Nephron (organoid): ENCODE measurements at regions not wholly inside any gene's neighbourhood (a gene's known extent, or its start where the extent isn't known, plus 50 kb on each side); places are given as distances from the start of the nearest gene placed in this dataset.

Experiments
- H3K27ac Mint-ChIP-seq, 3 experiments: 2 replicates each; pipeline ENCODE4 v1.8.0; 2020; ENCODE audit warnings: mixed read lengths in 3 of 3, mild to moderate bottlenecking in 2 of 3, moderate library complexity in 1 of 3
- H3K27me3 Mint-ChIP-seq: 2 replicates; pipeline ENCODE4 v1.8.0; 2021; ENCODE audit warnings: low read depth, mild to moderate bottlenecking, moderate library complexity, mixed read lengths
- H3K36me3 Mint-ChIP-seq: 2 replicates; pipeline ENCODE4 v1.8.0; 2020; ENCODE audit warnings: low read depth, mixed read lengths
- H3K4me1 Mint-ChIP-seq: 2 replicates; pipeline ENCODE4 v1.8.0; 2020; ENCODE audit warnings: mixed read lengths
- H3K4me3 Mint-ChIP-seq, 3 experiments: 2 replicates each; pipeline ENCODE4 v1.8.0; 2020; ENCODE audit warnings: mild to moderate bottlenecking in 3 of 3, mixed read lengths in 3 of 3, moderate library complexity in 2 of 3
- H3K9me3 Mint-ChIP-seq: 2 replicates; pipeline ENCODE4 v1.8.0; 2020; ENCODE audit warnings: mixed read lengths
- TF ChIP-seq, protein P1 (sequence below), 3 experiments: fragments of 200-600 bp; sonication (generic); IDR thresholded peaks; one replicate each; pipeline ENCODE4 v1.5.0; 2021; ENCODE audit warnings: antibody characterized with exemption in 3 of 3; ENCODE audit not compliant: unreplicated experiment in 3 of 3

- Mint-ChIP-seq H3K9me3 (no peaks in the 10 kb centered on the region), H3K27ac (no peak overlapping the region), H3K27me3 (peaks cover 3% of the 10 kb centered on the region), H3K4me1 (no peaks in the 10 kb centered on the region), H3K4me3 (no peak overlapping the region), H3K36me3 (no peaks in the 10 kb centered on the region)
- TF ChIP-seq, protein P1, sequence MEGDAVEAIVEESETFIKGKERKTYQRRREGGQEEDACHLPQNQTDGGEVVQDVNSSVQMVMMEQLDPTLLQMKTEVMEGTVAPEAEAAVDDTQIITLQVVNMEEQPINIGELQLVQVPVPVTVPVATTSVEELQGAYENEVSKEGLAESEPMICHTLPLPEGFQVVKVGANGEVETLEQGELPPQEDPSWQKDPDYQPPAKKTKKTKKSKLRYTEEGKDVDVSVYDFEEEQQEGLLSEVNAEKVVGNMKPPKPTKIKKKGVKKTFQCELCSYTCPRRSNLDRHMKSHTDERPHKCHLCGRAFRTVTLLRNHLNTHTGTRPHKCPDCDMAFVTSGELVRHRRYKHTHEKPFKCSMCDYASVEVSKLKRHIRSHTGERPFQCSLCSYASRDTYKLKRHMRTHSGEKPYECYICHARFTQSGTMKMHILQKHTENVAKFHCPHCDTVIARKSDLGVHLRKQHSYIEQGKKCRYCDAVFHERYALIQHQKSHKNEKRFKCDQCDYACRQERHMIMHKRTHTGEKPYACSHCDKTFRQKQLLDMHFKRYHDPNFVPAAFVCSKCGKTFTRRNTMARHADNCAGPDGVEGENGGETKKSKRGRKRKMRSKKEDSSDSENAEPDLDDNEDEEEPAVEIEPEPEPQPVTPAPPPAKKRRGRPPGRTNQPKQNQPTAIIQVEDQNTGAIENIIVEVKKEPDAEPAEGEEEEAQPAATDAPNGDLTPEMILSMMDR (IDR thresholded peaks at IDR 0.05; ENCODE audit: unreplicated experiment in 3 of 3), result no peak
Observed at GRCh38 chr10:42977032-42977416, 99.8 kb upstream of the RET start.

DNA sequence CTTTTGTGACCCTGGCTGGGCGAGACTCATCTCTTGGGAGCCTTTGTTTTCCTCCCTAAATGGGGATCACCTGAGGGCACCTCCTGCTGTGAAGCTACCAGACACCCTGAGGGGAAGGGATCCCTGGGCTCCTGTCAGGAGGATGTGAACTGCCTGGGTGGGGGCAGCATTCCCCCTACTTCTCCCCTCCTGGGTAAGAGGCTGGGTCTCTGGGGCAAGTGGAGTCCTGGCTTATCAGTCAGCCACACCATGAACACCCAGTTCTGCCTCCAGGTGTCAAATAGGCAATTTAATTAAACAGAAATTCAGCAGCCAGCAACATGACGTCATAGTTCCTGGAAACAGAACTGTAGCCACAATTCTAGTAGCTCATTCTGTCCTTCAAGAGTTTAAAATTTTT, 97.7 kb upstream of the RET start:
- H3K36me3 Mint-ChIP-seq, result no peaks in the 10 kb centered on the region
- no peaks in the 10 kb centered on the region for H3K9me3 Mint-ChIP-seq
- TF ChIP-seq, protein P1 (IDR thresholded peaks at IDR 0.05; ENCODE audit: unreplicated experiment in 3 of 3), result no peak
- peaks cover 4% of the 10 kb centered on the region for H3K27me3 Mint-ChIP-seq
- H3K4me1 Mint-ChIP-seq, result no peaks in the 10 kb centered on the region
- H3K4me3 Mint-ChIP-seq, result no peak overlapping the region
- no peak overlapping the region for H3K27ac Mint-ChIP-seq

GRCh38 chr10:42979721-42980467, 97.0 kb upstream of the RET start:
- Mint-ChIP-seq H3K4me3 (no peak overlapping the region), H3K36me3 (no peaks in the 10 kb centered on the region), H3K27ac (no peak overlapping the region)

GRCh38 chr10:42980553-42981357, 96.1 kb upstream of the RET start:
- TF ChIP-seq, protein P1 (IDR thresholded peaks at IDR 0.05; ENCODE audit: unreplicated experiment in 3 of 3), result no peak
- Mint-ChIP-seq H3K27ac (no peak overlapping the region), H3K9me3 (no peaks in the 10 kb centered on the region), H3K27me3 (peaks cover 11% of the 10 kb centered on the region), H3K4me3 (no peak overlapping the region), H3K36me3 (no peaks in the 10 kb centered on the region), H3K4me1 (no peaks in the 10 kb centered on the region)

More at GRCh38 chr10:42979721-42980467, 97.0 kb upstream of the RET start:
- no peaks in the 10 kb centered on the region for H3K4me1 Mint-ChIP-seq
- H3K9me3 Mint-ChIP-seq, result no peaks in the 10 kb centered on the region
- TF ChIP-seq, protein P1 (IDR thresholded peaks at IDR 0.05; ENCODE audit: unreplicated experiment in 3 of 3), result no peak
- H3K27me3 Mint-ChIP-seq, result peaks cover 5% of the 10 kb centered on the region

DNA sequence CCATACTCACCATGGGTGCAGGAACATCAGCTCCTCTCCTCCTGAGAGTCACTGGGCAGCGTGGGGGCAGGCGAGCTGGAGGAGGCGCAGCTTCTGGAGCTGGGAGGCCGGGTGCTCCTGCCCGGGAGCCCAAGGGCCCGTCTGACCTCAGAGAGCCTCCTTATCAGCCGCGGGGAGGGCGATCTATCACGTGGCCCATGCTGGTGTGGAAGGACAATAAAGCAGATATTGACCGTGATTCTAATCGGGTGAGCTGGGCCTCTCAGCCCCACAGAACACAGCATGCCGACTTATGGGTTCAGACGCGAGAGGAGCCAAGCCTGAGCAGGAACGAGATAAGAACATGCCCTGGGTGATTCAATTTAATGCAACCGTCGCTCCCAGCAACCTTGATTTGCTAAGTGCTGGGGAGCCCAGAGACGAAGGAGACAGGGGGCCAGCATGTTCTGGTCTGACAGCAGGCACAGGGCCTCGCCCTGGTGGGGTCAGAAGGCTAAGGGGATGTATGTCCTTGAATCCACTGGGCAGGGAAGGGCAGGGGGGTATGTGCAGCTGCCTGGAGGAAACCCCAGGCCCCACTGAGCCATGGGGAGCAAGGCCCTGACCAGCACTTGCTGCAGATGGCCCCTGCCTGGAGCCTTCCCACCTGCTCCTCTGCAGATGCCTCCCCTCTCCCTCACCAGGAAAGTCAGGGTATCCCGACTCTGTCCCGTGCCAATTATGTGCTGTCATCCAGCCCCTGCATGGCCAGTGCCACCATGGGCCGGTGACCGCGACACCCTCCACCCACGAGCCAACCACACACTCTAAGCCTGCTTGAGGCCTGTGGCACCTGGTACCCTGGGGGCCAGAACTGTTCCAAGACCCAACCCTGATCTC, 95.3 kb upstream of the RET start:
- TF ChIP-seq, protein P1 (IDR thresholded peaks at IDR 0.05; ENCODE audit: unreplicated experiment in 3 of 3), result no peak

More for the DNA sequence above, 95.3 kb upstream of the RET start:
- Mint-ChIP-seq H3K27ac (no peak overlapping the region), H3K9me3 (no peaks in the 10 kb centered on the region), H3K4me1 (no peaks in the 10 kb centered on the region), H3K36me3 (no peaks in the 10 kb centered on the region), H3K27me3 (peaks cover 13% of the 10 kb centered on the region), H3K4me3 (no peak overlapping the region)
